ENCODE measurements at regions not wholly inside any gene's neighbourhood (a gene's known extent, or its start where the extent isn't known, plus 50 kb on each side); places are given as distances from the start of the nearest gene placed in this dataset.

DNA sequence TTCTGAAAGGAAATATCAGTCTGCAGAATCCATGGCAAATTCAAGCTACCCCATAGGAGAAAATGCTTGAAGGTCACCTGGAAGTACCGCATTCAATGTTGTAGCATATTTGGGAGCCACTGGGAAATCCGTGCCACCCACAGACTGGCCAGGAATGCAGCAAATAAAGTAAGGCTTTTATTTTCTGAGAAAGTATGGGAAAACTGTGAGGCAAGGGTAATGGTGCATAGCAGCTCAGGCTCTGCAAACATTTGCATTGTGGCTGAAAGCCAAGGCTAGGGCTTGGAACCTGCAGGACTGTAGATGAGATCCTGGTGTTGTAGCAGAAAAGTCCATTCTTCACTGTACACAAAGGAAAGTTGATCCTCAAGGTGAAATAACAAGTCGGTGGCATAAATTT, 450.9 kb upstream of the NR3C2 start:
- POLR2A ChIA-PET, result no interaction called here
- Mint-ChIP-seq H3K27ac (no peak overlapping the region), H3K4me1 (no peaks in the 10 kb centered on the region), H3K9me3 (ENCODE audit: insufficient read depth) (peaks cover 2% of the 10 kb centered on the region), H3K27me3 (no peaks in the 10 kb centered on the region), H3K4me3 (no peak overlapping the region)
- H3K4me1 ChIP-seq (ENCODE audit: control insufficient read depth in 2 of 2, insufficient read depth in 2 of 2, low read length in 2 of 2), result no peaks in the 10 kb centered on the region
- H3K4me2 ChIP-seq (replicated peaks; ENCODE audit: low read depth, low read length, poor library complexity, severe bottlenecking), result no peak overlapping the region
- no peak overlapping the region for H3K9ac ChIP-seq (ENCODE audit: low read length)
- no peak overlapping the region for H3K27ac ChIP-seq (ENCODE audit: low read length in 2 of 2)
- no peaks in the 10 kb centered on the region for H3K79me2 ChIP-seq (ENCODE audit: control insufficient read depth, insufficient read depth, low read length)
- H4K20me1 ChIP-seq (ENCODE audit: control insufficient read depth, insufficient read depth, low read length, poor library complexity, severe bottlenecking), result no peaks in the 10 kb centered on the region
- CTCF ChIA-PET, result no interaction called here
- H3K4me3 ChIP-seq (ENCODE audit: control extremely low read depth in 1 of 5, extremely low read depth in 1 of 5, insufficient read depth in 1 of 5, low read depth in 2 of 5, low read length in 4 of 5), result no peak overlapping the region
- TF ChIP-seq, protein P1, sequence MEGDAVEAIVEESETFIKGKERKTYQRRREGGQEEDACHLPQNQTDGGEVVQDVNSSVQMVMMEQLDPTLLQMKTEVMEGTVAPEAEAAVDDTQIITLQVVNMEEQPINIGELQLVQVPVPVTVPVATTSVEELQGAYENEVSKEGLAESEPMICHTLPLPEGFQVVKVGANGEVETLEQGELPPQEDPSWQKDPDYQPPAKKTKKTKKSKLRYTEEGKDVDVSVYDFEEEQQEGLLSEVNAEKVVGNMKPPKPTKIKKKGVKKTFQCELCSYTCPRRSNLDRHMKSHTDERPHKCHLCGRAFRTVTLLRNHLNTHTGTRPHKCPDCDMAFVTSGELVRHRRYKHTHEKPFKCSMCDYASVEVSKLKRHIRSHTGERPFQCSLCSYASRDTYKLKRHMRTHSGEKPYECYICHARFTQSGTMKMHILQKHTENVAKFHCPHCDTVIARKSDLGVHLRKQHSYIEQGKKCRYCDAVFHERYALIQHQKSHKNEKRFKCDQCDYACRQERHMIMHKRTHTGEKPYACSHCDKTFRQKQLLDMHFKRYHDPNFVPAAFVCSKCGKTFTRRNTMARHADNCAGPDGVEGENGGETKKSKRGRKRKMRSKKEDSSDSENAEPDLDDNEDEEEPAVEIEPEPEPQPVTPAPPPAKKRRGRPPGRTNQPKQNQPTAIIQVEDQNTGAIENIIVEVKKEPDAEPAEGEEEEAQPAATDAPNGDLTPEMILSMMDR (IDR thresholded peaks at IDR 0.05), result no peak
- no peak for TF ChIP-seq EZH2 (IDR thresholded peaks at IDR 0.05; ENCODE audit: borderline replicate concordance, insufficient read depth, low read depth, low read length, poor library complexity, severe bottlenecking)
- H3K27me3 ChIP-seq (replicated peaks in 1 of 4; ENCODE audit: control extremely low read depth in 1 of 4, control insufficient read depth in 3 of 4, insufficient read depth in 4 of 4, low read length in 3 of 4), result no peaks in the 10 kb centered on the region
- no peak for ATAC-seq (ENCODE audit: low read depth)
- intact Hi-C loops (cut with micrococcal nuclease), result no loop called here
- no peaks in the 10 kb centered on the region for H3K36me3 ChIP-seq (replicated peaks in 1 of 2; ENCODE audit: control extremely low read depth in 1 of 2, control insufficient read depth in 1 of 2, extremely low read depth in 1 of 2, insufficient read depth in 2 of 2, low read length in 1 of 2)
- DNase-seq, result no peak
- H2AFZ ChIP-seq (ENCODE audit: insufficient read depth, low read depth, low read length, poor library complexity, severe bottlenecking), result no peak overlapping the region
- WGBS (ENCODE audit: insufficient coverage), result 88% methylated on average over 1 of the region's 3 CpGs
- peaks cover 2 to 6% (median 6%) of the 10 kb centered on the region in 3 donors for H3K9me3 ChIP-seq (ENCODE audit: control extremely low read depth in 1 of 3, control insufficient read depth in 2 of 3, insufficient read depth in 1 of 3, low read length in 2 of 3)

DNA sequence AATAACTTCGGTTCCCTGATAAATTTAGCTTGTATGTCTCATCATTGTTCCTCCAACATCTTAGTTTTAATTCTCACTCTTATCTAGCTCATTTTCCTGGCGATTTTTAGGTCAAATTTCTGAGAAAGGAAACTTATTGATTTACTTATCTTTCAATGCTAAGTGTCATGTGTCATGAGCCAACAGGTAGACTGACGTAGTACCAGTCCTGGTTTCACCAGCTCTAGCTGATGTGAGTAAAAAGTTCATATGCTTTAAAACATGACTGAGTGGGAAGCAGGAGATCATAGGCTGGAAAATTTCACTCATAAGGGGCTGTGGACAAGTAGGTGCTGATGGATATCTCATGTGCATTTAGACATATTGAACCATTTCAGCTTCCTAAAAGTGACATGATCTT, 441.7 kb upstream of the NR3C2 start:
- POLR2A ChIA-PET, result no interaction called here
- CTCF ChIA-PET, result no interaction called here
- H3K27me3 Mint-ChIP-seq, result no peaks in the 10 kb centered on the region

More for the DNA sequence above, 441.7 kb upstream of the NR3C2 start:
- ATAC-seq (ENCODE audit: low read depth) (no peak), DNase-seq (no peak)
- Histone ChIP-seq H2AFZ (ENCODE audit: insufficient read depth, low read depth, low read length, poor library complexity, severe bottlenecking) (no peak overlapping the region), H3K9me3 (ENCODE audit: control extremely low read depth in 1 of 3, control insufficient read depth in 2 of 3, insufficient read depth in 1 of 3, low read length in 2 of 3) (no peaks in the 10 kb centered on the region), H3K27me3 (replicated peaks in 1 of 4; ENCODE audit: control extremely low read depth in 1 of 4, control insufficient read depth in 3 of 4, insufficient read depth in 4 of 4, low read length in 3 of 4) (no peaks in the 10 kb centered on the region), H3K27ac (ENCODE audit: low read length in 2 of 2) (no peak overlapping the region), H4K20me1 (ENCODE audit: control insufficient read depth, insufficient read depth, low read length, poor library complexity, severe bottlenecking) (no peaks in the 10 kb centered on the region), H3K79me2 (ENCODE audit: control insufficient read depth, insufficient read depth, low read length) (no peaks in the 10 kb centered on the region), H3K4me1 (ENCODE audit: control insufficient read depth in 2 of 2, insufficient read depth in 2 of 2, low read length in 2 of 2) (no peaks in the 10 kb centered on the region), H3K9ac (ENCODE audit: low read length) (no peak overlapping the region), H3K4me3 (ENCODE audit: control extremely low read depth in 1 of 5, extremely low read depth in 1 of 5, insufficient read depth in 1 of 5, low read depth in 2 of 5, low read length in 4 of 5) (no peak overlapping the region), H3K36me3 (replicated peaks in 1 of 2; ENCODE audit: control extremely low read depth in 1 of 2, control insufficient read depth in 1 of 2, extremely low read depth in 1 of 2, insufficient read depth in 2 of 2, low read length in 1 of 2) (no peaks in the 10 kb centered on the region), H3K4me2 (replicated peaks; ENCODE audit: low read depth, low read length, poor library complexity, severe bottlenecking) (no peak overlapping the region)
- no peaks in the 10 kb centered on the region for H3K4me1 Mint-ChIP-seq
- intact Hi-C loops (cut with micrococcal nuclease), result no loop called here
- no peaks in the 10 kb centered on the region for H3K9me3 Mint-ChIP-seq (ENCODE audit: insufficient read depth)
- 94% methylated on average over 2 of the region's 3 CpGs for WGBS (ENCODE audit: insufficient coverage)
- no peak overlapping the region for H3K4me3 Mint-ChIP-seq
- no peak overlapping the region for H3K27ac Mint-ChIP-seq
- TF ChIP-seq, protein P1 (IDR thresholded peaks at IDR 0.05), result no peak
- TF ChIP-seq EZH2 (IDR thresholded peaks at IDR 0.05; ENCODE audit: borderline replicate concordance, insufficient read depth, low read depth, low read length, poor library complexity, severe bottlenecking), result no peak

All from B cell (primary cell).